GM18499 (cell line): ENCODE measurements at regions not wholly inside any gene's neighbourhood (a gene's known extent, or its start where the extent isn't known, plus 50 kb on each side); places are given as distances from the start of the nearest gene placed in this dataset.
"Not testable (repeated sequence)": the region's sequence is repeated elsewhere in the genome, so short reads cannot be mapped to it uniquely, and the experiment has no call there.

Experiments
- ATAC-seq: cut with Tn5 transposase; IDR thresholded peaks from one replicate; pipeline ENCODE4 v1.9.1; 2021; ENCODE audit warnings: moderate number of reproducible peaks; ENCODE audit not compliant: insufficient read depth, unreplicated experiment

DNA sequence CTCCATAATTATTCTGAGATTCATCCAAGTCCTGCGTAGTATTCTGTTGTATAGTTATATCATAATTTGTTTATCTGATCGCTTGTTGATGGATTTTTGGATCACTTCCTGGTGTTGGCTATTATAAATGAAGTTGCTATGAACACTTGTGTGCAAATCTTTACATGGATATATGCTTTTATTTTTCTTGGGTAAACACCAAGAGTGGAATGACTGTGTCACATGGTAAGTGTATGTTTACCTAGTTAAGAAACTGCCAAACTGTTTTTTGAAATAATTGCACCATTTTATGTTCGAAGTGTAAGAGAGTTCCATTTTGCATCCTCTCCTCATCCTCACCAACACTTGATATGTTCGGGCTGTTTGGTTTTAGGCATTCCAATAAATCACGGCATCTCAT lies 360.4 kb upstream of the FRG2C start:
- ATAC-seq, result no peak

DNA sequence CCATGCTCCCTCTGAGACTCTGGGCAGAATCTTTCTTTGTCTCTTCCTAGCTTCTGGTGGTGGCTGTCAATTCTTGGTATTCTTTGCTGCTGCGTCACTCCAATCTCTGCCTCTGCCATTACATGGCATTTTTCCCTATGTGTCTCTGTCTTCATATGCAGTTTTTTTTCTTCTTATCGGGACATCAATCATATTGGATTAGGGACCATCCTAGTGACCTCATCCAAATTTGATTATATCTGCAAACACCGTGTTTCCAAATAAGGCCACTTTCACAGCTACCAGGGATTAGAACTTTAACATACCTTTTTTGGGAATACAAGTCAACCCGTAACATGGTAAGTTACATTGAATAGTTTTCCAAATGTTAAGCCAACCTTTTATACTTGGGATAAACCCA lies 358.2 kb upstream of the FRG2C start:
- no peak for ATAC-seq

DNA sequence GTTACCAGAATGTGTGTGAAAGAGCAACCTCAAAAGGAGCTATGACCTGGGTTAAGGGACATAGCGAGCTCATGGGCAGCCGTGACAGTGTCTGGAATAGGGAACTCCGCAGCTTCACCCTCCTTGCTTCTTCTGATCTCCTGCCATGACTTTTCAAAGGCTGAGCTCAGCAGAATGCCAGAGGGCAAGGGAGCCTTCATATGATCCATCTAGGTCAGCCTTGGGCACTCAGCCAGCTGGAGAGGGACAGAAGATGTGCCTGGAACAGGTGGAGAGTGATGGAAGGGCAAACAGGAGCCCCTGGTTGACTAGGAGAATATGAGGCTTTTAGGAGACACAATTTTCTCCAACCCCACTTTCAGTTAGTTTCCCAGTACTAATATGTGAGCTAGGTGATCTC lies 352.8 kb upstream of the FRG2C start:
- ATAC-seq, result not testable (repeated sequence)

DNA sequence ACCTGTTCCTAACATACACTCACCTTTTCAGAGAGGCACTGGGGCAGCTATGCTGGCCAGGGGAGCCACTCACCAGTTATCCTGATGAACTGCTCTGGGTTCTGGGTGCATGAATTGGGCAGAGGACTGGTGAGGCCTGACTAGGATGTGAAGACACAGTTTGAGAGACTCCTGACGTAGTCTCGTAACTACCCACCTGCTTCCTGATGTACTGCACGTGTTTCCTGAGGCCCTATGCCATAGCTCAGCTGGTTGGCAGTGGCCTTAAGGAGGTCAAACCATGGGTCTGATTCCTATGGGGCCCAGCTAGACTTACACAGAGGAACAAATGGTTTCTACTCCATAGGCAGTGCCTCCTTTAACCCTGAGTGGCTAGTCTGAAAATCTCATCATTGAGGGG lies 351.7 kb upstream of the FRG2C start:
- ATAC-seq, result not testable (repeated sequence)

DNA sequence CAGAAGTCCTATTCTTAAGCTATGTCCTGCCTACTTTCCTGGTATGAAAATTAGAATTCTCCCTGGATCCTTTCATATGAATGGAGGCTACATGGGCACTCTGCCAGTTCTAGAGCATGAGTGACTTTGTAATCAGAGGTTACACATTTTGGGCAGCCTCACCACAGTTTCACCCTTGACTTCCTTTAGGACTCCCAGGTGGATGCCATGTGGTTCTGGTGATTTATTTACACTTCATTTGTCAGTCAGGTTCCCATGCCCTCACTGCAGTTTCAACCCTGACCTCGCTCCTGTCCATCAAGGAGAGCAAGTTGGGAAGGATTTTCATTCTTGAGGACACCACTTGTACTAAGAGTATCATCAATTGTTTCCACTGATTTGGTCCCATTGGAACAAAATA lies 344.4 kb upstream of the FRG2C start:
- ATAC-seq, result not testable (repeated sequence)

DNA sequence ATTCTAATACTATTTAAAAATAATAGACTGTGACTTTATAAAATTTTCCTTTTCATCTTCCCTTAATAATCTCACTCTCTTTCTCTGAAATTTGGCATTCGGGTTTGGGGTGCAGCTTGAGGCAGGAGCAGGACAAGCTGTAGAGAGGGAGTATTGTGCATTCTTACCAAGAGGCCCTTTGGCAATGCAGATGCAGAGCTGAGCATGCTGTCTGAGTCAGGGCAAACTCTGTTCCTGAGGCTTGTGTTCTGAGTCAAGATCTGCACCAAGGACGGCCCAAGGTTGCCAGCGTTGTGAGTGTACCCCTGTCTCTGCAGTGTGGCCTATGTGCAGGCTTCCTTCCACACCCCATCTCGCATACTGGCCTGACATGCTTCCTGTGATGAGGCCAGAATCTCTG lies 343.8 kb upstream of the FRG2C start:
- ATAC-seq, result no peak

DNA sequence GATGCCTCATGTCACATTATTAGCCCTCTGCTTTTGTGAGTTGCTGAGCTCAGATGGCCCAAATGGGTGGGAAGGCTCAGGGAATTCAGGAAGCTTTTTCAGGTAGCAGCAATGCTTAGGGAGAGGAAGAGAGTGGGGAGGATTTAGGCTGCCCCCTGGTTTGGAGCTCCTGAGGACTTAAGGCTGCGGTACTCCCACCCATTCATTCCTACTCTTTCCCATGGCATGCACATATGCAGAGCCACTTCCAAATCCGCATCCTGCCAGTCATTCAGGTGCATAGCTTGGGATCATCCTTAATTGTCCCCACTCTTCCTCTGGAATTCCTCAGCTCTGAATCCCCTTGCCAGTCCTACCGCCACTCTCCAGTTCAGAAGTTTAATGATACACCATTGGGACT lies 343.1 kb upstream of the FRG2C start:
- ATAC-seq, result no peak

DNA sequence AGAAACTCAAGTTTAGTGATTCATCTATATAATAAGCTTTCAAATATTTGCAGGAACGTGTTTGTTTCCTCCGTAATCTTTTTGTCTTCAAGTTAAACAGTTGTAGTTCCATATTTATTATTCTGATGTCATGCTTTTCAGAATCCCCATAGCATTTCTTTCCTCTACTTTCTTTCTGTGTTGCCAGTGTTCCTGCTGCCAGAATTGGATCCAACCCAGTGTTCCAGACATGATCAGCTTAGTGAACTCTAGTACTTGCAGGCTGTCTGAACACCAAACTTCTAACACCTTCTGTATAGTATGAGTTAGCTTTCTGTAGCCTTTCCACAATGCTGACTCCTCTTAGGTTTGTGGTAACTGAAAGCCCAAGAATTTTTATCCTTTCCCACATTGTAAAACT lies 340.2 kb upstream of the FRG2C start:
- not testable (repeated sequence) for ATAC-seq

DNA sequence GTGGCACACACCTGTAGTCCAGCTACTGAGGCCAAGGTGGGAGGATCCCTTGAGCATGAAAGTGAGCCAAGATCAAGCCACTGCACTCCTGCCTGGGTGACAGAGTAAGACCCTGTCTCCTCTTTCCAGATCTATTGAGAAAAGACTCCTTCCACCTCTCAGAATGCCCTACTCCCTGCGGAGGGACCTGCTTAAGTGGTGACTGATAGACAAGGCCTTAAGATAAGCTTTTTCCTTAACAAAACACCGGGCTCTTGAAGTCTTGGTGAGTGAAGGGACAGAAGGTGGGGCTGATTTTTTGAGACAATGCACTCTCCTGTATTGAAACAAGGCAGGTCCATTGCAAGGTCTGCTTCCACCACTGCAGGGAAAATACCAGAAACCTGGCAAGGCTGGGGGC lies 338.4 kb upstream of the FRG2C start:
- no peak for ATAC-seq

DNA sequence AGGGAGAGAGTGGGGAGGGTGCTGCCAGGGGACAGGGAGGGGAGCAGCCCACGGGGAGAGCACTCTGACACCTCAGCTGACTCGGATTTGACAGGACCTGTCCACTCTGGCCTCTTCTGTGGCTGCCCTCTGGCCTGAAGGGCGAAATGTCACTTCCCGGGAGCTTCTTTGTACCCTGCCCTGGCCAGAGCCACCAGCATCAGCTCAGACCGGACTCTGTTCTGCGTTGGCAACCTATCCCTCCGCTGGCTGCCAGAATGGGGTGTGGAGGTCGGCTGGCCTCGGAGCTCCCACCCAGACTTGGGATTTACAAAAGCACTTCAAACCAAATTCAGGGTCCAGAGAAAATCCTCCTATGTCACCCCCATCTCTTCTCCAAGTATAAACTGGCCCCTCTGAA lies 336.7 kb upstream of the FRG2C start:
- ATAC-seq, result no peak

DNA sequence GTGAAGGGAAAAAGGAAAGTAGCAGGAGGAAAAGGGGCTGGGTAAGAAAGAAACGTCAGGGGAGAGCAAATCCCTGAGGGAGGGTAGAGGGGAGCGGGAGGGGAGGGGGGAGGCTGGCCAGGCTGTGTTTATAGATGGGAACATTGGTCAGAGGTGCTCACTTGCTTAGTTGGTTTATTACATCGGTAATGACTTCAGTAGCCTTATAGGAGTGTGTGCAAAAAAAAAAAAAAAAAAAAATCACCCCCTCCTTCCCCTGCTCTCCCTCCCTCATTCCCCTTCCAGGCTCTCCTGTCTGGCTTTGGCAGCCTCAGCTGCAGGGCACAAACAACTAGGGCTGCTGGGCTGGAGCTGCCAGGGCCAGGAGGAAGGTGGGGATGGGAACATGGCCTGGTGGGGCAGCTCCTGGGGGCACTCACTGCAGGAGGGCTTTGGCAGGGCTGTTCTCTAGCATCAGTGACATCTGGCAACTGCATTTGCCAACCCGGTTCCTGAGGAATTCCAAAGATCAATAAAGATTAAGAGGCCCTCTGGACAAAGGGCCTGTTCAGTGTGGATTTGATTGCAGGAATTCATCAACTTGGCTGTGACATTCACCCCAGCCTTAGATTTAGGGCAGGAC lies 334.5 kb upstream of the FRG2C start:
- no peak for ATAC-seq

DNA sequence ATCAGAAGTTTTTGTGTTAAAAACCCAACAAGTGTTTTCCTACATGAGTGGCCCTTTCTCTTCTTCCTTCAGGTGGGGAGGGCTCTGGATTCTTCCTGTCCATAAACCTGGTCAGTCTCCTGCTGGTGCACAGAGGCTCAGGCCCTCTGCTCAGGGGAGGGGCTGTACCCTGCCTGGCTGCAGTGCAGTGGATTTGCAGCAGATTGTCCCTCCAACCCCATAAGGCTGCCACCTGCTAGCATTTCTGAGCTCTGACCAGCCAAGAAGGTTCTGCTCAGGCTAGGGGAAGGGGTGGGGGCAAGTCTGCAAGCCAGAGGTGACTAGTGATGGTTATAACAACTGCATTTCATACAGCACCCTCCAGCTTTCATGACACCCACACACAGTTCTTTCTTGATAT lies 333.7 kb upstream of the FRG2C start:
- not testable (repeated sequence) for ATAC-seq

DNA sequence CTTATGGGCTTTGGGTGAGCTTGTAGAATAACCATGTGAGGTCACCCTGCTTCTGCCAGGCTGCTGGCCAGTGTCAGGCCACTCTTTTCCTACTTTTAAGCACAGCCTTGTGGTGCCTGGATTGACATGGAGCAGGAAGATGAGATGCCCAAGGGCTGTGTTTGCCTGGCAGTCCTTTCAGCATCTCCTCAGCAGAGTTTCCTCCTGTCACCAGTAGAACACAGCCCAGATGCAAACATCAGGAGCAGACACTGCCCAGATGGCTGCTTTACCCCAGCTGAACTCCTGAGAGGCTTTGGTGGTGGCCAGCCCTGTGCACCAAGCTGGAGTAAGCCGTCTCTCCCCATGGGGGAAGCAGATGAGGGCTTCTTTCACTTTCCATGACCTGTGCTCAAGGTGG lies 332.0 kb upstream of the FRG2C start:
- ATAC-seq, result not testable (repeated sequence)

DNA sequence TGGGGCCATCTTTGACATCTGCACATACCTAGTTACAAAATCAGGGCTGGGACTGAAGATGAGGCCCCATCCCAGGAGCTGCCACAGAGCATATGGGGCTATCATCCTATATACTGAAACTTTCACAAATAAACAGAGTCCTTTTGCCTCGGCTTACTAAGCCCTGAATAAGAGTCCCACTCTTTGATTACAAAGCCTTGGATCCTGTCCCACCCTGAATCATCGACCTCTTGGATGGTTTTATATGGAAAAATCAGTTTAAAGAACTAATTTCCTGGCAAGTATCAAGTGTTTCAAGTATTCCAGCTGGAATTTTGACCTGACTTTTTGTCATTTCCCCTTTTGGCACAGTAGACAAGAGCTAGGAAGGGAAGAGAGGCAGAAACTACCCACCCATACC lies 331.3 kb upstream of the FRG2C start:
- no peak for ATAC-seq

DNA sequence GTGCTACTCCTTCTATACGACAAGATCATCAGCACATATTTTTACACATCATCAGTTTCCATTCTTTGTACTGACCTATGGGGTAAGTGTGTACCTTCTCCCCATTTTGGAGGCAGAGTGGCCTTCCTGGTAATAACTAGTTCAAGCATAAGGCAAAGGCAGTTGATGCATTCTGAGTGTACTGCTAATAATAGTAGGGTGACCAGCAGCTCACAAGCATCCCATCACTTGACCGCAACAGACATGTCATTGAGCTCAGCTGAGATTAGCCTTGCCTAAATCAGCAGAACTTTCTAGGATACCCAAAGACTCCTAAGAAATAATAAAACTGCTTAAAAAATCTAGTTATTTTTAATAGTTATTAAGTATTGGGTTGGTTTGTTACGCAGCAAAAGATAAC lies 329.8 kb upstream of the FRG2C start:
- ATAC-seq, result no peak

DNA sequence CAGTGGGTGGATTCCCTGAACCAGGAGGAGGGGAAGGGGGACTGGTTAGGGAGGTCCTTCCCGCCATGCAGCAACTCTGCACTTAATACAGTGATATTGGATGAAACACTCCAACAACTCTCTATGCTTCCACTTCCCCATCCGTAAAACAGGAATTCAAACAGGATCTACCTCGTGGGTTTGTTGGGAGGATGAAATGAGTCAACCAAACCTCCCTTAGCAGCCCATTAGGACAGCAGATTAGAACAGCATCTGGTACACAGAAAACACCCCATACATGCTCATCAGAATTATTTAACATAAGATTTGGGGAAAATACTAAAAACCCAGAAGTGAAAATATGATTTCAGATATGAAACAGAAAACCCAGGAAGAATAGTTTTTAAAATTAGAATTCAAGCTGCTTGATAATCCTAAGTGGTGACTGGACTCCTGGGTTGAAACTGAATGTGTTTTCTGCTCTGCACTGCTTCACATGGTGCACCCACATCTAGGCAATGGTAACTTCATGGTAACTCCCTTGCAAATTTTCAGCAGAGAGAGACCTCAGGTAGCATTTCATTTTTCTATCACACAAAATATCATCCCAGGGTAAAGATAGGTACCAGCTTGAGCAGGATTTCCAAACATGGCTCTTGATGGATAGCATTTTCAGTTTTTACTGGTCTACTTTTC lies 326.8 kb upstream of the FRG2C start:
- no peak for ATAC-seq

DNA sequence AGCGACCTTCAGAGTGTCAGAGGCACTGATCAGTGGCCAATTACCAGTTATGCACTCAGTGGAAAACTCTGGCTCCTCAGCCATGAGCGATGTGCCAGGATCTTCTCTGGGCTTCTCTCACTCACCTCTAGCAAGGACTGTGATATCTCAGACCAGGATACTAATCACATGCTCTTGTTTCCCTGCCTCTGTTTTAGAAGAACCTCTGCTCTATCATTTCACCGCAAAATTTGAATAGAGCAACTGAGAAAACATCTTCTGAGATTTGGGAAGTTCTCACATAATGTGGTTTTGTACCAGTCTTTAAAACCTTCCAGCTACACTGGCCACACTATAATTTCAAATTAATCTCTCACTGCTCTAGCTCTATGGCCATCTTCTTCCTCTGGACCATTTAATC lies 325.8 kb upstream of the FRG2C start:
- ATAC-seq, result no peak

DNA sequence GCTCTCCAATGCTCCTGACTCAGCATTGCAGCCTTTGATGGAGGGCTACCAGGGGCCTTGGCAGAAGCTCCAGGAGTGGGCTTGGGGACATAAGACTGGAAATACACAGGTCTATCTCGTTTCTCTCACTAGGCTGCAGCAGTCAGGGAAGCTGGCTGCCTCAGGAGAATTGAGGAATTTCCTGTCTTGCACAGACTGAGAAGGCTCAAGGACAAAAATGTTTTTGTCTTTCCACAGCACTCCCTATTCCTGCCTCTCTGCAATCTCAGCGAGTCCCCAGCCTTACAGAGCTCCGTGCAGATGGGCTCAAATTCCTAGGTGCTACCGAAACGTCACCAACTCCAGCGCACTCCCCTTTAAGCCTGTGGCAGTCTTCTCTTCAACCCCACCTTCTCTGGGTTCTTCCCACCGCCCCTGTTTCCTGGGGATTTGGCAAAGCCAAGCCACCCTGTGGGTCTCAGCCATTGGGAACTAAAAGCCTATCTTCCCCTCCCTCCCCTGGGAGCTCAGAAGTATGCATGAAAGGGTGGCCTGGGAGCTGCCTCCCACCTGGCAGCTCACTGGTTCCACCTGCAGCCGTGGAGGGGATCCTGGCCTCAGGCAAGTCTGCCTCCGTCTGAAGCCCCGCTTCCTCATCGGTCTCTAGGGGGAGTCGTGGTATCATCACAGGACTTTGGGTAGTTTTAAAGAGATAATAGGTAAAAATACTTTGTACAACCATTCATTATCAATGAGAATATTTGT lies 322.6 kb upstream of the FRG2C start:
- no peak for ATAC-seq

DNA sequence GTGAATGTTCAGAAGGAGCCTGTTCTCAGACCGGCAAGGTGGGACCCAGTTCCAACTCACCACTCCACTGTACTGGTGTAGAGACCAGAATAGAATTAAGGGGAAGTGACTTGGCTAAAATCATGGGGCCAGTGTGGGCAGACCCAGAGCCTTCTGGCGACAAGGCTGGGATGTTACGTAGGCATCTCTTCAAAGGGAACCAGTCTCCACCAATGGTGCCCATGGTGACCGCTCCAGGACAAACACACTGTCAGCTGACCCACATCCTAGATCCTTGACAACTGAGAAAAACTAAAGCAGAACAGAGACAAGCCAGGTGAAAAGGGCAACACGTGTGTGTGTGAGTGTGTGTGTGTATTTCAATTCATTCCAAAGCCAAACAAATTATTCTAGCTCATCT lies 321.7 kb upstream of the FRG2C start:
- no peak for ATAC-seq

DNA sequence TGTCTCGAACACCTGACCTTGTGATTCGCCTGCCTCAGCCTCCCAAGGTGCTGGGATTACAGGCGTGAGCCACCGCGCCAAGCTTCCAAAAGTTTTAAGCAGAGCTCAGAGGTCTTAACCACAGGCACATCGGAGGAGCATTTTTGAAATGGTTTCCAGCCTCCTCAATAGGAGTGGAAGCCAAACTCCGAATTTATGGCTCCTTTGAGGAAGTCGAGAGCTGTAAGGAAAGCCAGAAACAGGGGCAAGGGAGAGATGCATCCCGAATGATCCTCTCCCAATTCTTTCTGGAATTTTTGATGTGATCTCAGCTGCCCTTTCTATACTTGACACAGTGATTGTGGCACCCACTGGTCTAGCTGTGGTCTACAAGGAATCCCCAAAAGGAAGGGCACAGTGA lies 313.6 kb upstream of the FRG2C start:
- not testable (repeated sequence) for ATAC-seq

DNA sequence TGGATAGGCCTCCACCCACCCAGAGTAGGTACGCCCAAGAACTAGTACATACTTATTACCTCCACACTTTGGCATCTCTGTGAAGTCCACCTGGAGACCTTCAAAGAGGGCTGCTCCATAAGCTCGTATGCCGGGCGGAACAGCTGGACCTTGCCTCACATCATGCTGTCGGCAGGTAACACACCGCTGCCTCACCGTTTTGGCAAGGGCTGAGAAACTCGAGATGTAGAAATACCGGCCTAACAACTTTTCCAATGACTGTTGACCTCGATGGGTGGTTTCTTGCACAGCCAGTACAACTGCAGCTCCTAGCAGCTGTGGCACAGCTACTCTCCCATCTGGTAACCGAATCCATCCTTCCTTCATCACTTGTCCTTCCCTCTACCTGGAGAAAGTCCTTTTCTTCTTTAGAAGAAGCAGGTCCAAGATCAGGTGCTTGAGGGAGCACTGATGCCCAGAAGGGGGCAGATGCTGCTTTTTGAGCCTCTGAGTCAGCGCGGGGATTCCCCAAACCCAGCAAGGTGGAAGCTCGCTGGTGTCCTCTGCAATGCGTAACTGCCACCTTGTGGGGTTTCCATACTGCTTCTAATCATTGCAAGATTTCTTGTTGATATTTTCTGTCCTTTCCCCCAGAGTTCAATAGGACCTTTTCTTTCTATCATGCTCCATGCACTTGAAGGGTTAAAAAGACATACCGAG lies 301.9 kb upstream of the FRG2C start:
- ATAC-seq, result not testable (repeated sequence)
